HG02870 (cell line): ENCODE measurements at regions not wholly inside any gene's neighbourhood (a gene's known extent, or its start where the extent isn't known, plus 50 kb on each side); places are given as distances from the start of the nearest gene placed in this dataset.

Experiments
- ATAC-seq: cut with Tn5 transposase; IDR thresholded peaks from one replicate; pipeline ENCODE4 v1.9.1; 2021; ENCODE audit warnings: mild to moderate bottlenecking, moderate library complexity; ENCODE audit not compliant: unreplicated experiment

- ATAC-seq = no peak
Measured at GRCh38 chr15:35168464-35168863, 83.4 kb upstream of the NANOGP8 start.

- ATAC-seq = no peak
Measured at GRCh38 chr15:35167675-35168074, 82.6 kb upstream of the NANOGP8 start.

DNA sequence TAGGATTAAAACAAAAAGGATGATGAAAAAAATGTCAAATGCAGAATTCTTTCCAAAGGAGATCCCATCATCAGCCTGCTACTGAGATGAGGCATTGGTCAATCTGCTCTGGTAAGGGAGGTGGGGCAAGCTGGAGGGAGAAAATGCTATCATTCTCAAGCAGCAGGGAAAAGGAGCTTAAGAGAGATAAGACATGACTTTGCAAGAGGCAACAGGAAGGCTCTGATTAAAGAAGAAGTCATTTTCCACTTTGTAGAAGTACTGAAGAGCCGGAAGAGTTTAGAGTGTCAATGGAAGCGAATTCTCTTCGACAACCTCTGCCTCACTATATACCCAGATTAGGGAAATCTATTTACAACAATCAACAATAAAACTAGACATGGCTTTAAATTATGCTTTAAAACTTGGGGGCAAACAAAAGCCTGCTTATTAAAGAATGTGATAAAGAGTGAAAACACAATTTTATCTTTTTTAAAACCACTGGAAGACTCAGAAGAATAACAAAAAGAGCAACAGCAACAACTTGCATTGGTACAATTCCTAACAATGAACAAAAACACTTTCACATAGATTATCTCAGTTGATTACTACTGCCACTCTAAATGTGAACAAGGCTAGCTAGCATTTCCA is 81.8 kb upstream of the NANOGP8 start:
- ATAC-seq = no peak

- no peak for ATAC-seq
Measured at GRCh38 chr15:35161694-35162093, 76.6 kb upstream of the NANOGP8 start.

GRCh38 chr15:35159170-35159569 is 74.1 kb upstream of the NANOGP8 start:
- no peak for ATAC-seq

DNA sequence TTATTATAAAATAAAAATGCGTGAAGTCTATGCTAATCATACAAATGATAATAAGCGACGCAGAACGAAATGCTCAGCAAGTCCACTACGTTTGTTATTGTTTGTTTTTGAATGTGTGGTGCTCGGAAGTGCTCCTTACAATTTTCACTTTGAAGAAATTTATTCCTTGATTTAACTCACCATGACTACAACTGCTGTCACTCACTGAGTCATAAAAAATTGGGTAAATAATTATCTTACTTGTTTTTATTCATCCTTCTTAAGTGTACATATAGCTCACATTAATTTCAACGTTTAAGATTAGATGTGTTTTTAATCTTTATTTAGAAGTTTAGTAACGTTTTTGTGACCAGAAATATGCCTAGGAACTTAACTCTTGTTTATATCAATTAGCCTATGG is 66.7 kb upstream of the NANOGP8 start:
- no peak for ATAC-seq

- no peak for ATAC-seq
Measured at GRCh38 chr15:35151381-35151780, 66.3 kb upstream of the NANOGP8 start.

GRCh38 chr15:35150361-35150760 is 65.3 kb upstream of the NANOGP8 start:
- no peak for ATAC-seq

DNA sequence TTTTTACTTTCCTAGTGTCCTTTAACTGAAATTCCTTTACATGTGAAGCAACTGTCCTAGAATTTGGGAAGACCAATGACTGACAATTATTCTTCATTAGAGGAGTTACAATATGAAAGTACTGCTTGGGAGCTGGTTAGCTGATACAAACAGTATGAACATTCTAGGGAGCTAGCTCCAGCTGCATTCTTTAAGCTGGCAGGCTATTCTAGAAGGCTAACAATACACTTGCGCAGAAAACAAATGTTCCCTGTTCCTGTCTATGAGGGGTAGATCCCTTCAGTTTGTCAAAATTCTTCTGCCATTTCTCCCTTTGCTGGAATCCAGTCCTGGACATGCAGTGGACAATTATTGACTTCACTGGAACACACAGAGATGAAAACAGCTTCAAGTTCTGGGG is 60.2 kb upstream of the NANOGP8 start:
- ATAC-seq = no peak

- no peak for ATAC-seq
Measured at GRCh38 chr15:35142578-35142977, 57.5 kb upstream of the NANOGP8 start.

DNA sequence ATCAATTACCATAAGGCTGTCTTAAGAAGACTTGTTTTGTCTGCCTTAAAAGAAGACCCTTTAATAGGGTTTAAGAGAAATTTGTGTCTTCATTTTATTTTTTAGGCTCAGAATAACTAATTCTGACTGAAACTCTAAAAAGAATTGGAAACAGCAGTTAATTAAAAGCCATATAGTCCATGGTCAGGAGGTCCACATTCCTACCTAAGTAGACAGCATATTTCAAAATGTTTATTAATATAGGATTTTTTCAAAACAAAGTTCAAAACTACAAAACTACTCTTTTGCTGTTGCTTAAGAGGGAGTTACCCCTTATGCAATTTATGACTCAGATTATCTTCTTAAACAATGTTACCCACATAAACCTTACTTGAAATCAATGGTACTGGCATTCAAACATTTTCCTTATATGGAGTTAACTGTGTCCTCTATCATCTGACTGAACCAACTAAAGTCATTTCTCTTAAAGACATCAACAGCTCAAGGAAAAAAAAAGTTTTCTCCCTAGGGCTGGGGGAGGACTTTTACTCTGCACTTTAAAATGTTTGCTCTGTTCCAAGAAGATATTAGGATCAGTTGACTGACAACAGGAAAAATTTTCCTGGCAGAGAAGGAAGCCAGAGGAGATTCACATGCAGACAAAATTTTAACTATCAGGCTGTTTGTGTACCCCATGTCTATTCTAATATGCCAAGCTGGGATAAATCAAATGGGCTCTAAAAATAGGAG is 56.8 kb upstream of the NANOGP8 start:
- ATAC-seq = no peak

GRCh38 chr15:35139822-35140221 is 54.7 kb upstream of the NANOGP8 start:
- ATAC-seq = no peak

- no peak for ATAC-seq
Measured at GRCh38 chr15:35137190-35137574, 52.1 kb upstream of the NANOGP8 start.

GRCh38 chr15:35136321-35137189 is 51.5 kb upstream of the NANOGP8 start:
- peak; percentile 97 for ATAC-seq
